ENCODE measurements at regions not wholly inside any gene's neighbourhood (a gene's known extent, or its start where the extent isn't known, plus 50 kb on each side); places are given as distances from the start of the nearest gene placed in this dataset.

GRCh38 chr5:43889233-43889632 is 286.3 kb downstream of the NNT start:
- Histone ChIP-seq H3K4me3 (no peak overlapping the region), H3K9me3 (no peaks in the 10 kb centered on the region), H3K36me3 (no peaks in the 10 kb centered on the region), H3K27ac (no peak overlapping the region), H3K4me1 (no peaks in the 10 kb centered on the region), H3K27me3 (no peaks in the 10 kb centered on the region)
- TF ChIP-seq CTCF (IDR thresholded peaks at IDR 0.05), result no peak
- intact Hi-C loops (cut with DNase I; ENCODE audit: low total_unique reads), result no loop called here
- DNase-seq, result no peak

GRCh38 chr5:43875741-43876140 is 272.8 kb downstream of the NNT start:
- DNase-seq, result no peak
- H3K36me3 ChIP-seq, result no peaks in the 10 kb centered on the region
- no peak for TF ChIP-seq CTCF (IDR thresholded peaks at IDR 0.05)
- no peaks in the 10 kb centered on the region for H3K9me3 ChIP-seq
- intact Hi-C loops (cut with DNase I; ENCODE audit: low total_unique reads), result no loop called here
- H3K27me3 ChIP-seq, result no peaks in the 10 kb centered on the region
- no peaks in the 10 kb centered on the region for H3K4me1 ChIP-seq
- H3K27ac ChIP-seq, result no peak overlapping the region
- H3K4me3 ChIP-seq, result no peak overlapping the region

- Histone ChIP-seq H3K27me3 (no peaks in the 10 kb centered on the region), H3K4me1 (no peaks in the 10 kb centered on the region), H3K27ac (no peak overlapping the region), H3K4me3 (no peak overlapping the region), H3K9me3 (no peaks in the 10 kb centered on the region), H3K36me3 (no peaks in the 10 kb centered on the region)
- TF ChIP-seq CTCF (IDR thresholded peaks at IDR 0.05), result no peak
- intact Hi-C loops (cut with DNase I; ENCODE audit: low total_unique reads), result no loop called here
- DNase-seq, result no peak
Measured at GRCh38 chr5:43874772-43875171, 271.8 kb downstream of the NNT start.

GRCh38 chr5:43873791-43874190 is 270.8 kb downstream of the NNT start:
- H3K27me3 ChIP-seq, result no peaks in the 10 kb centered on the region
- no peak for TF ChIP-seq CTCF (IDR thresholded peaks at IDR 0.05)

GRCh38 chr5:43859309-43859708 is 256.3 kb downstream of the NNT start:
- TF ChIP-seq CTCF (IDR thresholded peaks at IDR 0.05), result no peak
- no peak overlapping the region for H3K27ac ChIP-seq
- no peaks in the 10 kb centered on the region for H3K36me3 ChIP-seq
- H3K9me3 ChIP-seq, result no peaks in the 10 kb centered on the region
- no peak for DNase-seq
- intact Hi-C loops (cut with DNase I; ENCODE audit: low total_unique reads), result no loop called here
- no peaks in the 10 kb centered on the region for H3K4me1 ChIP-seq
- H3K4me3 ChIP-seq, result no peak overlapping the region
- H3K27me3 ChIP-seq, result no peaks in the 10 kb centered on the region

More at GRCh38 chr5:43873791-43874190, 270.8 kb downstream of the NNT start:
- Histone ChIP-seq H3K9me3 (no peaks in the 10 kb centered on the region), H3K27ac (no peak overlapping the region), H3K4me3 (no peak overlapping the region), H3K36me3 (no peaks in the 10 kb centered on the region), H3K4me1 (no peaks in the 10 kb centered on the region)
- no peak for DNase-seq
- intact Hi-C loops (cut with DNase I; ENCODE audit: low total_unique reads), result no loop called here

GRCh38 chr5:43855452-43855851 is 252.5 kb downstream of the NNT start:
- no peak for DNase-seq
- no peaks in the 10 kb centered on the region for H3K9me3 ChIP-seq
- H3K4me1 ChIP-seq, result no peaks in the 10 kb centered on the region
- no peaks in the 10 kb centered on the region for H3K27me3 ChIP-seq
- TF ChIP-seq CTCF (IDR thresholded peaks at IDR 0.05), result no peak
- no peaks in the 10 kb centered on the region for H3K36me3 ChIP-seq
- no peak overlapping the region for H3K4me3 ChIP-seq
- intact Hi-C loops (cut with DNase I; ENCODE audit: low total_unique reads), result no loop called here
- no peak overlapping the region for H3K27ac ChIP-seq

All from tibial artery (tissue), 4 donors.